ENCODE measurements at regions not wholly inside any gene's neighbourhood (a gene's known extent, or its start where the extent isn't known, plus 50 kb on each side); places are given as distances from the start of the nearest gene placed in this dataset.

DNA sequence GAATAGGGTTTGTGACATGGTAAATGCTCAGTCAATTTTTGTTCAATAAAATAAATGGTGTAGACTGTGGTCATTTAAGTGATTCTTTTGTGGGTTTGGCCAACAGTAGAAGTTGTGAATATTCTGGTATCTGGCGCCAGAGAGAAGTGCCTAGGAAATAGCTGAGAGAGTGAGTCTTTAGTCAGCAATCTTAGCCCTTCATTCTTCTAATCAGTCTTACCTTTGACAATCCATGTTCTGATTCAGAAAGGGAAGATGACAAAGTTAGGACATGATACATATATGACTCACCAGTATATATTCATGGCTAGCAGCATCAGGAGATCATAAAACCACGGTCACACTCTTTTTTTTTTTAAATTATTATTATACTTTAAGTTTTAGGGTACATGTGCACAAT, 141.8 kb upstream of the PCDH18 start:
- no peak overlapping the region for H4K91ac ChIP-seq (ENCODE audit: low read depth, low read length, poor library complexity)
- no peaks in the 10 kb centered on the region for H3K9me3 ChIP-seq (replicated peaks in 1 of 2; ENCODE audit: control insufficient read depth in 2 of 2, insufficient read depth in 1 of 2, low read depth in 1 of 2, low read length in 2 of 2)
- no peak overlapping the region for H2BK15ac ChIP-seq (ENCODE audit: low read length)
- no peak for DNase-seq (ENCODE audit: low spot score)
- no peaks in the 10 kb centered on the region for H3K36me3 ChIP-seq (replicated peaks in 1 of 2; ENCODE audit: control insufficient read depth in 2 of 2, insufficient read depth in 2 of 2, low read length in 2 of 2)
- no peak overlapping the region for H2BK12ac ChIP-seq (ENCODE audit: low read length)
- H4K8ac ChIP-seq (ENCODE audit: low read depth, low read length) = no peak overlapping the region
- no peak overlapping the region for H3K18ac ChIP-seq (ENCODE audit: low read length)
- H2AK5ac ChIP-seq (ENCODE audit: low read depth, low read length) = no peak overlapping the region
- no peak overlapping the region for H3K14ac ChIP-seq (ENCODE audit: low read length)
- H3K27me3 ChIP-seq (ENCODE audit: control insufficient read depth in 3 of 3, insufficient read depth in 3 of 3, low read depth in 1 of 3, low read length in 3 of 3) = no peaks in the 10 kb centered on the region
- no peak overlapping the region for H3K27ac ChIP-seq (replicated peaks; ENCODE audit: low read length)
- H3K79me1 ChIP-seq (ENCODE audit: low read depth, low read length) = no peaks in the 10 kb centered on the region
- H2AFZ ChIP-seq (ENCODE audit: low read length) = no peak overlapping the region
- no peak overlapping the region for H3K23ac ChIP-seq (ENCODE audit: low read depth, low read length, poor library complexity)
- H3K4me2 ChIP-seq (ENCODE audit: insufficient read depth, low read length, poor library complexity, severe bottlenecking) = no peak overlapping the region
- no CpG with 5 or more reads among the region's 2 CpGs for WGBS, 2 donors (ENCODE audit: extremely low coverage in 2 of 2, insufficient read length in 2 of 2, insufficient replicate concordance in 1 of 2)
- no peaks in the 10 kb centered on the region for H3K4me1 ChIP-seq (ENCODE audit: control insufficient read depth in 2 of 2, insufficient read depth in 1 of 2, low read depth in 1 of 2, low read length in 2 of 2)
- H3K9ac ChIP-seq (ENCODE audit: low read depth, low read length, poor library complexity) = no peak overlapping the region
- H3K4me3 ChIP-seq (ENCODE audit: low read length in 2 of 2) = no peak overlapping the region
- no peak overlapping the region for H3K4ac ChIP-seq (ENCODE audit: low read length)
- H2BK5ac ChIP-seq (ENCODE audit: low read length) = no peak overlapping the region
- H2BK120ac ChIP-seq (ENCODE audit: low read depth, low read length) = no peak overlapping the region

DNA sequence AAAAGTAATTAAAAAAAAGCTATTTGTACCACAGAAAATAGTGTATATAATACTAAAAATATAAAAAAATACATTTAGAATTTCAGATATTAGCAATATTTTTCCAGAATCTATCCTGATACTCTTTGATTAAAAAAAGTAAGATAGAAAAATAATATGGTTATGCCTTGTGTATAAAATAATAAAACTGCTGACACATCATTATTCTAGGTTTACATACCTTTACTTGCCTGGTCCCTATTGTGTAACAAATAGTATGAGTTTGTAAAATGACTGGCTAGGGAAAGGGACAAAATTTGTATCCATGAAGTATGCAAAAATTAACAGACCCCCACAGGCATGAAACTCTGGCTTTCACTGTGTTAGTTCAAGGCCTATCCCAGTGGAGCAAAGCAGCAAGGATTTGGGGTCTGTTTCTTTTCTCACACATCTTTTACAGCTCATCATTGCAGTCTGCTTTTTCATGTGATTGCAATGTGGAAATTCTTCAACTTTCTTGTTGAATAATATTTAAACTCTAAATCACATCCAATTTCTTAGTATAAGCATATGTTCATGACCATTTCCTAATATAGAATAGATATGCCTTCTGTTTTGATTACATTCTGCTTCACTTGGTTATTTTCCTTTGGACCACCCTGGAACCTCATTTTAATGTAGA, 136.7 kb upstream of the PCDH18 start:
- Histone ChIP-seq H3K23ac (ENCODE audit: low read depth, low read length, poor library complexity) (no peak overlapping the region), H2BK5ac (ENCODE audit: low read length) (no peak overlapping the region), H3K27me3 (ENCODE audit: control insufficient read depth in 3 of 3, insufficient read depth in 3 of 3, low read depth in 1 of 3, low read length in 3 of 3) (no peaks in the 10 kb centered on the region), H2BK120ac (ENCODE audit: low read depth, low read length) (no peak overlapping the region), H2AFZ (ENCODE audit: low read length) (no peak overlapping the region), H4K8ac (ENCODE audit: low read depth, low read length) (no peak overlapping the region), H2AK5ac (ENCODE audit: low read depth, low read length) (no peak overlapping the region), H3K4me2 (ENCODE audit: insufficient read depth, low read length, poor library complexity, severe bottlenecking) (no peak overlapping the region), H3K14ac (ENCODE audit: low read length) (no peak overlapping the region), H3K4me1 (ENCODE audit: control insufficient read depth in 2 of 2, insufficient read depth in 1 of 2, low read depth in 1 of 2, low read length in 2 of 2) (peaks cover 0 to 1% of the 10 kb centered on the region in 2 donors), H2BK12ac (ENCODE audit: low read length) (no peak overlapping the region), H3K4me3 (ENCODE audit: low read length in 2 of 2) (no peak overlapping the region), H3K36me3 (replicated peaks in 1 of 2; ENCODE audit: control insufficient read depth in 2 of 2, insufficient read depth in 2 of 2, low read length in 2 of 2) (no peaks in the 10 kb centered on the region), H4K91ac (ENCODE audit: low read depth, low read length, poor library complexity) (no peak overlapping the region), H3K9ac (ENCODE audit: low read depth, low read length, poor library complexity) (no peak overlapping the region), H2BK15ac (ENCODE audit: low read length) (no peak overlapping the region), H3K4ac (ENCODE audit: low read length) (no peak overlapping the region), H3K9me3 (replicated peaks in 1 of 2; ENCODE audit: control insufficient read depth in 2 of 2, insufficient read depth in 1 of 2, low read depth in 1 of 2, low read length in 2 of 2) (no peaks in the 10 kb centered on the region), H3K79me1 (ENCODE audit: low read depth, low read length) (no peaks in the 10 kb centered on the region), H3K18ac (ENCODE audit: low read length) (no peak overlapping the region), H3K27ac (replicated peaks; ENCODE audit: low read length) (no peak overlapping the region)
- DNase-seq (ENCODE audit: low spot score) = no peak

DNA sequence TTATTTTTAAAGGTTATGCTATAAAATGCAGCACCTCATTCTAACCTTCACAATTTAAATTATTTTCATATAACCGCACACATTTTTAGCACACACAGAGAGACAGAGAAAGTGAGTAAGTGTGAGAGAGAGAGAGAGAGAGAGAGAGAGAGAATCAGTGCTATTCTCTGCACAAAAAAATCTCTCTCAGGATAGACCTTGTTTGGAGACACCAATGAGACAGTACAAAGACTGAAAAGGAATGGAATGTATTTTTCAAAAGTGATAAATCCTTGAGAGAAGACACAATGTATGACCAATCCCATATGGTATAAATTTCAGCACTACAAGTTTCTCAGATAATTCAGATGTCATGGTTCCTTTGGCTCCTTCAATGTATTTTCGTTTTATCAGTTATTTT, 132.1 kb upstream of the PCDH18 start:
- Histone ChIP-seq H3K36me3 (replicated peaks in 1 of 2; ENCODE audit: control insufficient read depth in 2 of 2, insufficient read depth in 2 of 2, low read length in 2 of 2) (no peaks in the 10 kb centered on the region), H3K4ac (ENCODE audit: low read length) (no peak overlapping the region), H3K9me3 (replicated peaks in 1 of 2; ENCODE audit: control insufficient read depth in 2 of 2, insufficient read depth in 1 of 2, low read depth in 1 of 2, low read length in 2 of 2) (peaks cover 0 to 14% of the 10 kb centered on the region in 2 donors), H3K14ac (ENCODE audit: low read length) (no peak overlapping the region), H3K4me3 (ENCODE audit: low read length in 2 of 2) (no peak overlapping the region), H2BK120ac (ENCODE audit: low read depth, low read length) (no peak overlapping the region), H2AK5ac (ENCODE audit: low read depth, low read length) (no peak overlapping the region), H3K4me1 (ENCODE audit: control insufficient read depth in 2 of 2, insufficient read depth in 1 of 2, low read depth in 1 of 2, low read length in 2 of 2) (peaks cover 3 to 13% of the 10 kb centered on the region in 2 donors), H3K9ac (ENCODE audit: low read depth, low read length, poor library complexity) (no peak overlapping the region), H3K27ac (replicated peaks; ENCODE audit: low read length) (no peak overlapping the region), H4K91ac (ENCODE audit: low read depth, low read length, poor library complexity) (no peak overlapping the region), H4K8ac (ENCODE audit: low read depth, low read length) (no peak overlapping the region), H2BK12ac (ENCODE audit: low read length) (no peak overlapping the region), H2BK15ac (ENCODE audit: low read length) (no peak overlapping the region), H3K4me2 (ENCODE audit: insufficient read depth, low read length, poor library complexity, severe bottlenecking) (no peak overlapping the region), H3K27me3 (ENCODE audit: control insufficient read depth in 3 of 3, insufficient read depth in 3 of 3, low read depth in 1 of 3, low read length in 3 of 3) (no peaks in the 10 kb centered on the region), H3K79me1 (ENCODE audit: low read depth, low read length) (no peaks in the 10 kb centered on the region), H3K23ac (ENCODE audit: low read depth, low read length, poor library complexity) (no peak overlapping the region), H2BK5ac (ENCODE audit: low read length) (no peak overlapping the region), H3K18ac (ENCODE audit: low read length) (no peak overlapping the region), H2AFZ (ENCODE audit: low read length) (peak overlapping the region; percentile 81)
- 100% methylated on average over 1 of the region's 2 CpGs; no CpG with 5 or more reads in 1 of the 2 donors for WGBS, 2 donors (ENCODE audit: extremely low coverage in 2 of 2, insufficient read length in 2 of 2, insufficient replicate concordance in 1 of 2)
- DNase-seq (ENCODE audit: low spot score) = no peak

DNA sequence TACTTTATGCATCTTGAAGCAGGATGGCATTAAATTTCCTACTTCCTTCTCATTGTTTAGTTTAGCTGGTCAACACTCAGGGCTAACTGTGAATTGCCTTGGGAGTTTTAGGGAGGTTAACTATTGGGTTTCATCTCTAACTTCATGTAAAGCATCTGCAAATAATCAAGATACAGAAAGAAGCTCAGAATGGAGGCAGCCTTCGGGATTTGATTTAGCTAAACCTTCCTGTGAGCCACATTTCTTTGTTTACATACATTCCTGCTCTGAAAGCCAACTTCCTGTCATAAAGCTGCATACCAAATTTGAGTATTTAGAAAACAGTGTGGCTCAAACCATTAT, 131.7 kb upstream of the PCDH18 start:
- Histone ChIP-seq H3K4me3 (ENCODE audit: low read length in 2 of 2) (no peak overlapping the region), H4K8ac (ENCODE audit: low read depth, low read length) (no peak overlapping the region), H3K27me3 (ENCODE audit: control insufficient read depth in 3 of 3, insufficient read depth in 3 of 3, low read depth in 1 of 3, low read length in 3 of 3) (no peaks in the 10 kb centered on the region), H3K14ac (ENCODE audit: low read length) (no peak overlapping the region), H2AFZ (ENCODE audit: low read length) (peak overlapping the region; percentile 81), H2BK5ac (ENCODE audit: low read length) (no peak overlapping the region), H2BK120ac (ENCODE audit: low read depth, low read length) (no peak overlapping the region), H2BK15ac (ENCODE audit: low read length) (no peak overlapping the region), H3K36me3 (replicated peaks in 1 of 2; ENCODE audit: control insufficient read depth in 2 of 2, insufficient read depth in 2 of 2, low read length in 2 of 2) (no peaks in the 10 kb centered on the region), H3K23ac (ENCODE audit: low read depth, low read length, poor library complexity) (no peak overlapping the region), H3K9me3 (replicated peaks in 1 of 2; ENCODE audit: control insufficient read depth in 2 of 2, insufficient read depth in 1 of 2, low read depth in 1 of 2, low read length in 2 of 2) (peaks cover 0 to 14% of the 10 kb centered on the region in 2 donors), H3K9ac (ENCODE audit: low read depth, low read length, poor library complexity) (no peak overlapping the region), H3K4me1 (ENCODE audit: control insufficient read depth in 2 of 2, insufficient read depth in 1 of 2, low read depth in 1 of 2, low read length in 2 of 2) (peaks cover 3 to 13% of the 10 kb centered on the region in 2 donors), H4K91ac (ENCODE audit: low read depth, low read length, poor library complexity) (no peak overlapping the region), H2AK5ac (ENCODE audit: low read depth, low read length) (no peak overlapping the region), H3K4me2 (ENCODE audit: insufficient read depth, low read length, poor library complexity, severe bottlenecking) (no peak overlapping the region), H3K79me1 (ENCODE audit: low read depth, low read length) (no peaks in the 10 kb centered on the region), H2BK12ac (ENCODE audit: low read length) (no peak overlapping the region), H3K4ac (ENCODE audit: low read length) (no peak overlapping the region), H3K18ac (ENCODE audit: low read length) (no peak overlapping the region), H3K27ac (replicated peaks; ENCODE audit: low read length) (no peak overlapping the region)
- no peak for DNase-seq (ENCODE audit: low spot score)
- no CpG with 5 or more reads among the region's 1 CpG for WGBS, 2 donors (ENCODE audit: extremely low coverage in 2 of 2, insufficient read length in 2 of 2, insufficient replicate concordance in 1 of 2)

All from neuronal stem cell (in vitro differentiated cells).